22Rv1 (cell line): ENCODE measurements at regions not wholly inside any gene's neighbourhood (a gene's known extent, or its start where the extent isn't known, plus 50 kb on each side); places are given as distances from the start of the nearest gene placed in this dataset.

ENCODE experiments used
- H3K27ac ChIP-seq: fragments of 450-650 bp; 2 replicates; pipeline ENCODE4 v1.5.1; 2017
- ZFX ChIP-seq: fragments of 450-650 bp; IDR thresholded peaks from 2 replicates; pipeline ENCODE4 v1.6.1; 2017; ENCODE audit warnings: antibody characterized with exemption, borderline replicate concordance
- TF ChIP-seq, protein P1 (sequence below): fragments of 450-650 bp; IDR thresholded peaks from 2 replicates; pipeline ENCODE4 v1.5.1; 2017; ENCODE audit warnings: mild to moderate bottlenecking

DNA sequence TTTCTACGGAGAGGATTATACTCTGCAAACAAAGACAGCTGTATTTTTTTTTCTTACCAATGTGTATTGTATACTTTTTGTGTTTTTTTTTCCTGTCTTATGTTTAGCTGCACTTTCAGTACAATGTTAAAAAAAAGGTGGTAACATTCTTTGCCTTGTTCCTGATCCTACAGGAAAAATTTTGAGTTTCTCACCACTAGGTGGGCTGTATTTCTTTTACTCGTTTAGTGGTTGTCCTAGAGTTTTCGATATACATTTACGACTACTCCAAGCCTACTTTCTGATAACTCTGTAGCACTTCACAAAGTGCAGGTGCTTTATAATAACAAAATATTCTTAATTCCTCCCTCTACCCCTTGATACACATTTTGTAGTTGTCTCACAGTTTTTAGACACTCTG is 652.2 kb downstream of the UQCRFS1 start:
- TF ChIP-seq, protein P1, sequence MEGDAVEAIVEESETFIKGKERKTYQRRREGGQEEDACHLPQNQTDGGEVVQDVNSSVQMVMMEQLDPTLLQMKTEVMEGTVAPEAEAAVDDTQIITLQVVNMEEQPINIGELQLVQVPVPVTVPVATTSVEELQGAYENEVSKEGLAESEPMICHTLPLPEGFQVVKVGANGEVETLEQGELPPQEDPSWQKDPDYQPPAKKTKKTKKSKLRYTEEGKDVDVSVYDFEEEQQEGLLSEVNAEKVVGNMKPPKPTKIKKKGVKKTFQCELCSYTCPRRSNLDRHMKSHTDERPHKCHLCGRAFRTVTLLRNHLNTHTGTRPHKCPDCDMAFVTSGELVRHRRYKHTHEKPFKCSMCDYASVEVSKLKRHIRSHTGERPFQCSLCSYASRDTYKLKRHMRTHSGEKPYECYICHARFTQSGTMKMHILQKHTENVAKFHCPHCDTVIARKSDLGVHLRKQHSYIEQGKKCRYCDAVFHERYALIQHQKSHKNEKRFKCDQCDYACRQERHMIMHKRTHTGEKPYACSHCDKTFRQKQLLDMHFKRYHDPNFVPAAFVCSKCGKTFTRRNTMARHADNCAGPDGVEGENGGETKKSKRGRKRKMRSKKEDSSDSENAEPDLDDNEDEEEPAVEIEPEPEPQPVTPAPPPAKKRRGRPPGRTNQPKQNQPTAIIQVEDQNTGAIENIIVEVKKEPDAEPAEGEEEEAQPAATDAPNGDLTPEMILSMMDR: no peak
- no peak for TF ChIP-seq ZFX
- H3K27ac ChIP-seq: no peak overlapping the region

DNA sequence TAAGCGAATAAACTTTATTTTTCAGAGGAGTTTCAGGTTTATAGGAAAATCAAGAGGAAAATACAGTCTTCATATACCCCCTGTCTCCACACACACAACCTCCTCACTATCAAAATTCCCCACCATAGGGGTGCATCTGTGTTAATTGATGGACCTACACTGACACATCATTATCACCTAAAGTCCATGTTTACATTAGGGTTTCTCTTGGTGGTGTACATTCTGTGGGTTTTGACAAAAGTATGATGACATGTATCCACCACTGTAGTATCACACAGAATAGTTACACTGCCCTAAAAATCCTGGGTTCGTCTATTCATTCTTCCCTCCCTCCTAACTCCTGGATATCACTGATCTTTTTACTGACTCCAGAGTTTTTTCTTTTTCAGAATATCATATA is 654.2 kb downstream of the UQCRFS1 start:
- no peak overlapping the region for H3K27ac ChIP-seq
- TF ChIP-seq ZFX: no peak
- TF ChIP-seq, protein P1: no peak

DNA sequence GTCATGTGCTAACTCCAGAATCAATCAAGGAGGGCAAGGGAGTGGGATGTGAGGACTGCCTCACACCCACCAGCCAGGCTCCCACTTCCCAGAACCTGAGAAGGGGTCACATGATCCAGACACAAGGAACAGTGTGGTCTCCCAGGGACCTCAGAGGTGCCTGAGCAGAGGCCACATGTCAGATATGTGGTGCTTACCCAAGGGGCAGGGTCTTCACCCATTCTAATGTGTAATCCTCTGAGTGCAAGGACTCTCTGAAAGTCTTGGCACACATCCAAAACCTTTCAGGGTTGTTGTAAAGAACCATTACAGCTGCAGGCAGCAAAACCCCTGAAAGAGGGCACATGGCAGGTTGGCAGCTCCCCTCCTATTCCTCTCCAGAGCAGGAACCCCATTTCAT is 656.6 kb downstream of the UQCRFS1 start:
- no peak overlapping the region for H3K27ac ChIP-seq
- TF ChIP-seq, protein P1: no peak
- no peak for TF ChIP-seq ZFX

DNA sequence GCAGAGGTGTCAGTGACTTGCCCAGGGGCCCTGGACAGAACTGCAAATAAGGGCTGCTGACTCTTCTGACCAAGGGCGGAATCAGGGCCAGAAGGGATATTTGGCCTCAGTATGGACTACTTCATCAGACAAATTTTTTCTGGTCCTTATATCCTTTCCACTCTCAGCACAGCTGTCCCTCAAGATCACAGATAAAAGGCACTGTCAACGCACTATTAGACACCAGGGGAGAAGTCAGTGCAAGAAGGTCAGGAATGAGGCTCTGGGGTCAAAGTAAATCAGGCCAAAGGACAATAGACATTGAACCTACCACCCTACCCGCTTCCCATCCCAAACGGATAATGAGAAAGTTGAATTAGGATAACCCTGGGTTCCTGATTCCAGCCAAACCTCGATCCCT is 657.6 kb downstream of the UQCRFS1 start:
- TF ChIP-seq ZFX: no peak
- TF ChIP-seq, protein P1: no peak
- H3K27ac ChIP-seq: no peak overlapping the region

DNA sequence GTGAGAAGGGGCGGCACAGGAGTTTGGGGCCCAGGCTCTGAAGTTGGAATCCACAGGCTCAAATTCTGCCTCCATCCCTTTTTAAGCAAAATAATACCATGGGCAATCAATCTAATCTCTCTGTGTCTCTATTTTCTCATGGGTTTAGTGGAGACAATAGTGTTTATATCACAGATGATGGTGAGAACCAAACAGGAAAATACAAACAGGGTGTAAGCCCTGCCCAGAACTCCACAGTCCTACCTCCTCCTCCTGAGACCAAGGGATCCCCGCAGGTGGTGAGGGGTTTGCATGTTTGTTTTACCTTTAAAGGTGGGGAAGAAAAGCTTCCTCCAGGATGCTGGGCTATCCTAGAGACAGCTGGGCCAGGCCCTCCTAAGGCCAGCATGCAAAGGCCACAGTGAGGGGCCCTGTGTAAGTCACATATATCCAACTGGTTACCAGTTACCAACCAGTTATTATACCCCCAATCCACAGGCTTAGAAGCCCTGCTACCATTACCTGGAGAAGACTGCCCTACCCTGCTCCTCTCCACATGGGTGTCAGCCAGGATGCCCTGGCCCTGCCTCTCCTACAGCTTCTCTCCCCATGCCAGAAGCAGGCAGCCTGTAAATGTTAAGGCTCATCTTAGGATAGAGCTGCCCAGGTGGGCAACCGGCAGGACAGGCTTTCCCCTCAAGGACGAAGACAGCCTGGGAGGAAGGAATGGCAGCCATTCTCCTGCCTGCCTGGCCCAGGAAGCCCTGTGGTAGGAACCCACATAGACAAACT is 658.4 kb downstream of the UQCRFS1 start:
- TF ChIP-seq ZFX: no peak
- TF ChIP-seq, protein P1: no peak

DNA sequence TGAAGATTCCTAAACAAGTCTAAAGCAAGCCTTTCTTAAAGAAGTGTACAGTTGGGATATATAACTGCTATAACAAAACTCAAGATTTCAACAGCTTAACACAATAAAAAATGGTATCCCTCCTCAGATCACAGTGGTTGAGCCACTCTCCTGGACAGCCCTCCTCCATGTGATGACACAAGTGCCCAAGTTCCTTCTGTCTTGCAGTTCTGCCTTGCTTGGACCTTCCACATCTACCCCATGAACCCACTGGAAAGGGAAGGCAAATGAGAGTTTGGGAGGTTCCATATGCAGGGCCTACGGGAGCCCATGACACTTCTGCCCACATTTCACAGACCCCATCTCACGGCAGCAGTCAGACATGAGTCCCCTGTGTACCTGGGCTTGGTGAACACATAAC is 659.2 kb downstream of the UQCRFS1 start:
- no peak overlapping the region for H3K27ac ChIP-seq
- TF ChIP-seq, protein P1: no peak
- TF ChIP-seq ZFX: no peak

More for the DNA sequence above, 658.4 kb downstream of the UQCRFS1 start:
- H3K27ac ChIP-seq: no peak overlapping the region

DNA sequence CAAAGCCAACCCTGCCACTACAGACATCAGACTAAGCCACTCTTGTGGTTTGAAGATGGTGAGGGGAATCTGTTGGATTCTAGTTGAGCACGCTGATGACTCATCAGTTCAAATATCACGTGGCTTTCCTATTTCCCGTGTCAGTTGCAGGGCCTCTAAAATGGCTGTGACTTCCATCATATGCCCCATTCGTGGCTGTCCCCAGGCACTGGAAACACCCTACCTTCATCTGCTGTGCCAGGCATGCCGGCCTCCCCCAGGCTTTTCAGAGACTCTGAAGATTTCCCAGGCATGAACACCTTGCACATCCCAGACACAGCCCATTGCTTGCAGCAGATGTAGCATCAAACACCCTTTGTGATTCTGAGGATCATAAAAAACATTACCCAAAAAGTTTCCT is 659.9 kb downstream of the UQCRFS1 start:
- no peak for TF ChIP-seq ZFX
- TF ChIP-seq, protein P1: no peak
- H3K27ac ChIP-seq: no peak overlapping the region
